Neural progenitor cell (in vitro differentiated cells): ENCODE measurements at regions not wholly inside any gene's neighbourhood (a gene's known extent, or its start where the extent isn't known, plus 50 kb on each side); places are given as distances from the start of the nearest gene placed in this dataset.

Source experiments
- EZH2 ChIP-seq: fragments of 200-600 bp; sonication (generic); IDR thresholded peaks from 2 replicates; pipeline ENCODE4 v1.6.1; 2017; ENCODE audit warnings: antibody characterized with exemption, mild to moderate bottlenecking, moderate library complexity
- EZH2phosphoT487 ChIP-seq: fragments of 200-600 bp; sonication (generic); IDR thresholded peaks from 2 replicates; pipeline ENCODE4 v1.6.1; 2017; ENCODE audit warnings: antibody characterized with exemption
- TF ChIP-seq, protein P1 (sequence below): fragments of 200-600 bp; sonication (generic); IDR thresholded peaks from 2 replicates; pipeline ENCODE4 v1.5.1; 2017; ENCODE audit warnings: antibody characterized with exemption, mild to moderate bottlenecking

DNA sequence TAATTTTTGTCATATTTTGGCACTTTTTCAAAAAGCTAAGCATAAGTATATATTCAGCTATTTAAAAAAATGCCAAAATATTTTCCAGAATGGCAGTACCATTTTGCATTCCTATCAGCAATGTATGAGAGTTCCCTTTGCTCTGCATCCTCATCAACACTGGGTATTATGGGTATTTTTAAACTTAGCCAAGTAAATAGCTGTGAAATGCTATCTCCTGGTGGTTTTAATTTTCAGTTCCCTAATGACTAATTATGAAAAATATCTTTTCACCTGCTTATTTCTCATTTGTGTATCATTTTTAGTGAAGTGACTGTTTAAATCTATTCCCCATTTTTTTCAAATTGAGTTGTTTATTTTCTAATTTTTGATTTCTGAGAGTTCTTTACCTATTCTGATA is 199.7 kb upstream of the NECTIN3 start:
- TF ChIP-seq, protein P1, sequence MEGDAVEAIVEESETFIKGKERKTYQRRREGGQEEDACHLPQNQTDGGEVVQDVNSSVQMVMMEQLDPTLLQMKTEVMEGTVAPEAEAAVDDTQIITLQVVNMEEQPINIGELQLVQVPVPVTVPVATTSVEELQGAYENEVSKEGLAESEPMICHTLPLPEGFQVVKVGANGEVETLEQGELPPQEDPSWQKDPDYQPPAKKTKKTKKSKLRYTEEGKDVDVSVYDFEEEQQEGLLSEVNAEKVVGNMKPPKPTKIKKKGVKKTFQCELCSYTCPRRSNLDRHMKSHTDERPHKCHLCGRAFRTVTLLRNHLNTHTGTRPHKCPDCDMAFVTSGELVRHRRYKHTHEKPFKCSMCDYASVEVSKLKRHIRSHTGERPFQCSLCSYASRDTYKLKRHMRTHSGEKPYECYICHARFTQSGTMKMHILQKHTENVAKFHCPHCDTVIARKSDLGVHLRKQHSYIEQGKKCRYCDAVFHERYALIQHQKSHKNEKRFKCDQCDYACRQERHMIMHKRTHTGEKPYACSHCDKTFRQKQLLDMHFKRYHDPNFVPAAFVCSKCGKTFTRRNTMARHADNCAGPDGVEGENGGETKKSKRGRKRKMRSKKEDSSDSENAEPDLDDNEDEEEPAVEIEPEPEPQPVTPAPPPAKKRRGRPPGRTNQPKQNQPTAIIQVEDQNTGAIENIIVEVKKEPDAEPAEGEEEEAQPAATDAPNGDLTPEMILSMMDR = no peak
- TF ChIP-seq EZH2phosphoT487 (no peak), EZH2 (no peak)
